ENCODE measurements at regions not wholly inside any gene's neighbourhood (a gene's known extent, or its start where the extent isn't known, plus 50 kb on each side); places are given as distances from the start of the nearest gene placed in this dataset.

DNA sequence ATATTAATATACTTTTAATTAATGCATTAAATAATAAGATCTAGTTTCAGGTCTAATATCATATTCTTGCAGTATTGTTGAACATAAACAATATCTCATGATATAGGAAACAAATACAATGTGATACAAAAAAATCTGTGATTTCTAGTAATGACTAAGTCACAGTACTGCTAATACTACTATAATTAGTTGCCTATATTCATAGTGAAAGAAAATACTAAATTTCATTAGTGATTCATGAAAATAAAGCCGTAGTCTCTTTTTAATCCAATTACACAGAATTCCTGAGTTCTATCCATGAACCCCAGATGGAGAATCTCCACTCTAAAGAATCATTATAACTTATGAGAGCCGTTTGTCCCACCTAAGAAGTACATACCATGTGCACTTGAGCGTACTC lies 266.3 kb upstream of the ACVR2A start:
- TF ChIP-seq, protein P1, sequence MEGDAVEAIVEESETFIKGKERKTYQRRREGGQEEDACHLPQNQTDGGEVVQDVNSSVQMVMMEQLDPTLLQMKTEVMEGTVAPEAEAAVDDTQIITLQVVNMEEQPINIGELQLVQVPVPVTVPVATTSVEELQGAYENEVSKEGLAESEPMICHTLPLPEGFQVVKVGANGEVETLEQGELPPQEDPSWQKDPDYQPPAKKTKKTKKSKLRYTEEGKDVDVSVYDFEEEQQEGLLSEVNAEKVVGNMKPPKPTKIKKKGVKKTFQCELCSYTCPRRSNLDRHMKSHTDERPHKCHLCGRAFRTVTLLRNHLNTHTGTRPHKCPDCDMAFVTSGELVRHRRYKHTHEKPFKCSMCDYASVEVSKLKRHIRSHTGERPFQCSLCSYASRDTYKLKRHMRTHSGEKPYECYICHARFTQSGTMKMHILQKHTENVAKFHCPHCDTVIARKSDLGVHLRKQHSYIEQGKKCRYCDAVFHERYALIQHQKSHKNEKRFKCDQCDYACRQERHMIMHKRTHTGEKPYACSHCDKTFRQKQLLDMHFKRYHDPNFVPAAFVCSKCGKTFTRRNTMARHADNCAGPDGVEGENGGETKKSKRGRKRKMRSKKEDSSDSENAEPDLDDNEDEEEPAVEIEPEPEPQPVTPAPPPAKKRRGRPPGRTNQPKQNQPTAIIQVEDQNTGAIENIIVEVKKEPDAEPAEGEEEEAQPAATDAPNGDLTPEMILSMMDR (conservative IDR thresholded peaks at IDR 0.05), result no peak
- TF ChIP-seq EZH2 (IDR thresholded peaks at IDR 0.05; ENCODE audit: low read depth), result no peak
